DMS153 treated with DMSO at 0.1 percent for 48 hours (cell line): ENCODE measurements at regions not wholly inside any gene's neighbourhood (a gene's known extent, or its start where the extent isn't known, plus 50 kb on each side); places are given as distances from the start of the nearest gene placed in this dataset.
A peak's percentile ranks its signal among the peaks of the same experiment; 100 is the strongest.

Experiments
- DNase-seq: peaks from one replicate; lab custom pipeline; 2025; ENCODE audit not compliant: unreplicated experiment; lab: John Stamatoyannopoulos, UW

DNA sequence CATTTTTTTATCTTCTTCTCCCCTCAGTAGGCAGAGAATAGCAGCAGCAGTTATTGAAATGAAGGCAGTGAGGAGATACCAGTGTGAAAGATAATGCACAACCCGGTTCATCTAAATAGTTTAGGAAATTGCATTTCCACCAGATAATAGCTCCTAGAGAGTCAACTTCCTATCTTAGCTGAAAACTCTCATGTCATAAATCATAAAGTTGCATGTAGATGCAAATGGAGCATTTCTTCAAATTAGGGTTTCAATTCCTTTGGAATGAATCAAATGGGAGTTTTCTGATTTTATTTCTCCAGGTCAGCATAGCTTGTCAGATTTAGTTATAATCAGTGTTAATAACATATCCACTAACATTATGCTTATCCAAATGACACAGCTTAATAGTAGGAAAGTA lies 335.3 kb downstream of the CNTNAP4 start:
- no peak for DNase-seq

DNA sequence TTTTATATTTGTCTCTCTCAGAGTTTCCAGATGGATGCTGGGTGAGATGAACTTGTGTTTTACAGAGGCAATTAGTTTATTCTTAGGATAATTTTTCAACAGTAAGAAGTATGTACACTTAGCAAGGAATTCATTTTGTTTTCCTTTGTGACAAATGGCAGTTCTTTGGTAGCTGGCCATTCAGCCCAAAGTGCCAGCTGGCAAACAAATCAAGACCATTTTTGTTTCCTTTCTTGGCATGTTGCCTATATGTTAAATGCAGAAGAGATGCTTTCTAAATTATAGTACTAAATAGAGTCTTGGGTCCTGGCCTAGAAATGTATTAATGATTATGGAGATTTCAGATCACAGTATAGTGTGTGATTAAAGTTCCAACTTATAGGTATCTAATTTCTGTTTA lies 337.1 kb downstream of the CNTNAP4 start:
- DNase-seq, result peak; percentile 12

- DNase-seq, result no peak
Measured at GRCh38 chr16:76622876-76623275, 345.7 kb downstream of the CNTNAP4 start.

DNA sequence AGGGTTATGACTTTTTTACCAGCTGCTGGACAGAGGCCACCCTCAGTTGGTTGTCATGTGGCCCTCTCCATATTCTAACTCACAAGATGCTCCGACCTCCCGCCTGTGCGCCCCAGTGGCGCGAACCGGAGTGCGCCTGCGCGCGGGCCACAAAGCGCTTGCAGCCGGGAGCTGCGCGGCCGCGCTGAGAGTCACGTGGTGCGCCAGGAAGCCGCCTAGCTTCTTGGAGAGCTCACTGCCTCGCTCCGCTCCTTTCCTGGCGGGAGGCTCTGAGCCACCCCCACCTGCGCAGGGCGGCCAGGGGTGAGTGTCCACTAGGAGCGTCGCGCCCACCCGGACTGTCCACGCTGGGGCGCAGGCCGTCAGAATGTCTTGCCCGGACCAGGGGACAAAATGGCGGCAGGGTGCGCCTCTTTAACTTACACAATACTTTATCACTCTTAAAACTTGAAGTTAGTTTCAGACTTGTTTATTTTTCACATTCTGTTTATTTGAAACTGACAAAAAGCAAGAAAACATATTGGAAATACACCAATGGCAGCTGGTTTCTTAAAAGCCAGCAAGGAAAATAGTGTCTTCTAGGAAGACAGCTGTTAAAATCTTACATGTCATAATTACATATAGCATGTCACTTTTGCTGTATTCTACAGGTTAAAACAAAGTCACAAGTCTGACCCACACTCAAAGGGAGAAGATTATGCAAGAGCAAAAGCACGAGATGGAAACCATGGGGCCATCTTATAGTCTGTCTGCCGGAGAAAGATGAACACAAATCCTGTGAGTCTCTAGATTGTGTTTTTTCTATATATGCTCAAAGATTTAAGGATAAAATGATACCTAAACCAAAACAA lies 357.9 kb downstream of the CNTNAP4 start:
- DNase-seq, result no peak

- DNase-seq, result no peak
Measured at GRCh38 chr16:76639685-76640289, 362.6 kb downstream of the CNTNAP4 start.

GRCh38 chr16:76650582-76650981 lies 373.4 kb downstream of the CNTNAP4 start:
- no peak for DNase-seq

DNA sequence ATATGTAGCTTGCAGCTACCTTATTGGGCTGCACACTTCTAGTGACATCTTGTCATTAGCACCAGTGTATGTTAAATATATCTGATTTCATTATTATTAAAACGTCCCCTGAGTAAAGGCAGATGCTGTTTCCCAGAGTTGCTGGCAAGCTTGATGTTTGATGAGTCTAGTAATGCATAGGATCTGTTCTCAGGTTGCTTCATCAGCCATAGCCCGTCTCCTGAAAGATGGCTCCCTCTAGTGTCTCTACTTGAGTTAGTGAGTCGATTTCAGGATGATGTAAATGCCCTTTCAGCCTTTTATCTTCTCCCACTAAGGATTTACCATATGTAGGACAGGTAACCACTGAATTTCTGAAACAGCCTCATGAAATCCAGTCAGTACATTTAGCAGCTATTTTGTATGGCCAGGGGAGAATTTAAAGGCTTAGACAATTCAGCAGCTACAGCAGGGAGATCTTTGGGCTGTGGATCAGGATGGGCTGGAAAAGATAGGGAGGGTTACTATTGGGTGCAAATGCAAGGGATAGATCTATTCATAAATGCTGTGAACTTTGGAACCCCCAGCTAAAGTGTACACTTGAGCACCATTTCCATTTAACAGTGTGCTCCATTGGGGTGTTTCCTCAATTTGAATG lies 376.3 kb downstream of the CNTNAP4 start:
- DNase-seq, result peak; percentile 90

DNA sequence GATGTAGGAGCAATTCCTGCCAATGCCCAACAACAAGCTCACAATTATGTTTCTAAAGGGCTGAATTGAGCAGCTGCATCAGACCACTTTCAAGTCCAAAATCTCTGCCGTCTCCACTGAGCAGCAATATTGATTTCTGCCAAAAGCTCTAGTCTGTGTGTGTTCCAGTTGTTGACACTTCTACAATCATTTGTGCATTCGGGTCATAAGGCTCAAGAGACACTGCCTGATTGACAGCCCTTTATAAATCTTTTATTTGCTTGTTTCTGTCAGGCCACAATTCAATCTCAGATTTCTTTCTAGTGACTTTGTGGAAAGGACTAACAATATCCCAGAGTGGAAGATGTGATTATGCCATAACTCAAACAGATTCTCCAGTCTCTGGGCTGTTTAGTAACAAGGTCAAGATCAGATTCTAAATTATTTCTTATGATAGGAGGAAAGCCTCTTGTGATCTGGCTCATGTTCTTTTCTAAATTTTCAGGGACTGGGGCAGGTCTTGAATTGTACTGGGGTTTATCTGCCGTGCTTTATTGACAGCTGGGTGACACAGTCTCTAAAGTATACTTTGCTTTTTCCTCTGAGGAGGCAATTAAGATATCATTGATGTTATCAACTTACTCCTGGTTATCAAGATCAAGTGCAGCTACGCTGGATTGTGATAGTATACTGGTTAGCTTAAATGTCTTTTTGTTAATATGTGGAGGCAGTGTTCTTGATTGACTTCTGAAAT lies 377.1 kb downstream of the CNTNAP4 start:
- DNase-seq, result no peak

DNA sequence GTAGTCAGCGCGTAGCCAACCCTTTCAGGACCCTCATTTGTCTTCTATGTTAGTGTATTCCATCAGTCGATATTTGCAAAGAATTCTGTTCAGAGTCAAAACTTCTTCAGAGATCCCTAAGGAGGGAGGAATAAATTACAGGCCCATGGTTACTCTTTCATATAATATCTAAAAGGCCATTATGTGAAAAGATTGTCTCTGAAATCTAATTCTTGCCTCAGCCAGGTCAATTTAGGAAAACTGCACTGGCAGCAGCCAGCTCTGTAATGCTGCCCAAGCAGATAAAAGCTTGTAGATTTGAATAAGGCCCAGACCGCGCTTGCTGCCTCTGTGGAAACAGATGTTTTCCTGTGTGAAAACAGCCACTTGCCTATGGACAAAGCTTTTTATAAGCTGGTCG lies 379.8 kb downstream of the CNTNAP4 start:
- no peak for DNase-seq

- no peak for DNase-seq
Measured at GRCh38 chr16:76661691-76662235, 384.6 kb downstream of the CNTNAP4 start.

GRCh38 chr16:76665571-76666275 lies 388.5 kb downstream of the CNTNAP4 start:
- no peak for DNase-seq

GRCh38 chr16:76668207-76668725 lies 391.1 kb downstream of the CNTNAP4 start:
- DNase-seq, result no peak

- DNase-seq, result no peak
Measured at GRCh38 chr16:76669288-76669687, 392.1 kb downstream of the CNTNAP4 start.

DNA sequence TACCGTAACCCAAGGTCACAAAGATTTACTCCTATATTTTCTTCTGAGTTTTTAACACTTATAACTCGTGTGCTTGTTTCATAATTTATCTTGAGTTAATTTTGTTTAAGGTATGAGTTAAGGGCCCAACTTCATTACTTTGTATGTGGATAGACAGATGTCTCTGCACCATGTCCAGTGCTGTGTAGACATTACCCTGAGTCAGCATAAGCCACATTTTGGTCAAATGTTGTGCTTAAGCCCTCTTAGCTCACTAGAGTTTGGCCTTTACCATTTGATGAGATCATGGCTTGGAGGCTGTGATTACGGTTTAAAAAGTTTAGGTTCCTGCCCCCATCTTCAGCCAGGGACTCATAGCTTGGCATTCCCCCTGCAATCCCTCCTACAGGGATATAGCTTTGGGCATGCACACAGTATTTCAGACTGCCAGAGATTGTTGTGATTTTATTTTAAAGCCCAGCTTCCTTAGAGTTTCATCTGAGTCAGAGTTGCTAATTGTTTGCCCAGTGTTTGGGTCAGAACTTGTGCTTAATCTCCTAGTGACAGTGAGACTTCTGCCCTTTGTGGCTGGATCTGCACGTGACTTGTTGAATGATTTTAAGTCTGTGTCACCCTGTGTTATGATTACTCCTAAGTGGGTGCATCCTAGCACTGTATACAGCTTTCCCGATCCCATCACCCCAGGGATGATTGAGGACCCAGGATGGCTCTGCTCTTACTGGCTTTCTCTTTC lies 393.1 kb downstream of the CNTNAP4 start:
- no peak for DNase-seq

GRCh38 chr16:76676356-76676755 lies 399.2 kb downstream of the CNTNAP4 start:
- DNase-seq, result no peak

DNA sequence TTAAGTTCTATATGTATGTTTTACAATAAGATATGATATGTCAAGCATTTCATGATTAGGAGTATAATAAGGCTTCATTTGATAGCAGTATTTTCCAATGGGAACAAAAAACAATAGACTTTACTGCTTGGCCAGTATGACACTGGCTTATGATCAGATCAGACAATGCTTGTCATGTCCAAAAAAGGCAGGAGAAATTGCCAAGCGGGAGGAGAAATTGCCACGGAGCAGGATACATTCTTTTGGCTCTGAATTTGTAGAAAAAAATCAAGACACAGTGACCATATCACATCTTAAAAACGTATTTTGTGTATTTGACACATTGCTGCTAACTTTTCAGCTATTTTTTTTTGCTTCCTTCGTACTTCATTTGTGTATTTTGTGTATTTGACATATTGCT lies 404.1 kb downstream of the CNTNAP4 start:
- DNase-seq, result no peak

GRCh38 chr16:76683051-76683450 lies 405.9 kb downstream of the CNTNAP4 start:
- DNase-seq, result no peak

GRCh38 chr16:76696876-76697275 lies 419.7 kb downstream of the CNTNAP4 start:
- DNase-seq, result no peak

GRCh38 chr16:76705892-76706291 lies 428.7 kb downstream of the CNTNAP4 start:
- no peak for DNase-seq

DNA sequence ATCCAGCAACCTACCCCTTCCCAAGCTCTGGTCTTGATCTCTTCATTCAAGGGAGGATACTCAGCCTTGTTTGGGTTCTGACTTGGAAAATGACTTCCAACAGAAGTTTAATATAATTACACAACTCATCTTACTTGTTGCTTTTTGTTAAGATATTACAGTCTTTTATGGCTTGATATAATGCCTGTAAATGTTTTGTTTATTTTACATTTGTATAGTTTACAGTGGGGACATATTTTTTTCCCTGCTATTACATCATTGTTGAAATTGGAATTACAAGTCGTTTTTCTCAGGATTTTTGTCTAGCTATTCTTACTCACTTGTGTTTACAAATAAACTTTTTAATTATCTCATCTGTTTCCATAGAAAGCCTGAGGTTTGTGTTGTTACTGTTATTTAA lies 436.0 kb downstream of the CNTNAP4 start:
- no peak for DNase-seq
